H1 (cell line): ENCODE measurements at regions not wholly inside any gene's neighbourhood (a gene's known extent, or its start where the extent isn't known, plus 50 kb on each side); places are given as distances from the start of the nearest gene placed in this dataset.

ENCODE experiments used
- CTCF ChIA-PET: fragments of 300-600 bp; sonication (Branson Sonifier 250); formaldehyde crosslinking; loops from one replicate; lab custom pipeline; 2021; ENCODE audit not compliant: partially characterized antibody; lab: Charles Lee
- POLR2A ChIA-PET: fragments of 300-600 bp; sonication (Branson Sonifier 250); formaldehyde crosslinking; loops from one replicate; lab custom pipeline; 2021; ENCODE audit warnings: inconsistent platforms; ENCODE audit not compliant: partially characterized antibody; lab: Charles Lee
- DNase-seq, 2 experiments: peaks; one replicate each; pipeline versions ENCODE4 v3.0.0 to v3.0.0-alpha.2; 2010 to 2022; ENCODE audit warnings: low spot score in 2 of 2, low read depth in 1 of 2, mixed read lengths in 1 of 2
- FAIRE-seq: peaks from 2 replicates; lab custom pipeline; 2011; peaks lifted over from hg19 to GRCh38; lab: Jason Lieb, UNC
- H2AFZ ChIP-seq: 2 replicates; pipeline ENCODE4 v1.8.1; 2012; ENCODE audit warnings: low read length, inconsistent platforms
- H2AK5ac ChIP-seq: 2 replicates; pipeline ENCODE4 v1.6.1; 2013; ENCODE audit warnings: low read depth, low read length
- H2BK120ac ChIP-seq: replicated peaks from 2 replicates; pipeline ENCODE3; 2013; ENCODE audit warnings: low read depth, low read length, inconsistent platforms
- H2BK12ac ChIP-seq: 2 replicates; pipeline ENCODE4 v1.6.1; 2013; ENCODE audit warnings: low read depth, low read length
- H2BK15ac ChIP-seq: 2 replicates; pipeline ENCODE4 v1.6.1; 2013; ENCODE audit warnings: low read length
- H2BK20ac ChIP-seq: 2 replicates; pipeline ENCODE4 v1.6.1; 2013; ENCODE audit warnings: low read length
- H2BK5ac ChIP-seq: 2 replicates; pipeline ENCODE4 v1.6.1; 2013; ENCODE audit warnings: low read depth, low read length
- H3K14ac ChIP-seq: 2 replicates; pipeline ENCODE4 v1.6.1; 2013; ENCODE audit warnings: inconsistent platforms; ENCODE audit not compliant: insufficient read length
- H3K18ac ChIP-seq: 2 replicates; pipeline ENCODE4 v1.6.1; 2013; ENCODE audit warnings: low read length; ENCODE audit errors: extremely low read depth
- H3K23ac ChIP-seq: 2 replicates; pipeline ENCODE4 v1.6.1; 2013; ENCODE audit warnings: inconsistent platforms; ENCODE audit not compliant: insufficient read length
- H3K23me2 ChIP-seq: 2 replicates; pipeline ENCODE4 v1.6.1; 2013; ENCODE audit warnings: low read depth, low read length
- H3K27ac ChIP-seq: 2 replicates; pipeline ENCODE4 v1.6.1; 2011; ENCODE audit warnings: low read depth, low read length, inconsistent platforms
- H3K27me3 ChIP-seq, 4 experiments: replicated peaks in 1 of 4; 1 replicate in 1 of 4; 2 replicates in 3 of 4; pipeline versions ENCODE4 v1.6.1 to v1.8.1; 2011 to 2013; ENCODE audit warnings: low read length in 3 of 4, mild to moderate bottlenecking in 3 of 4, inconsistent platforms in 2 of 4, mixed read lengths in 2 of 4, moderate library complexity in 1 of 4; ENCODE audit not compliant: control insufficient read depth in 3 of 4, insufficient read depth in 3 of 4; ENCODE audit errors: extremely low read depth in 1 of 4
- H3K36me3 ChIP-seq, 4 experiments: 2 replicates each; pipeline versions ENCODE4 v1.6.1 to v1.8.1; 2011 to 2013; ENCODE audit warnings: mild to moderate bottlenecking in 4 of 4, low read length in 3 of 4, moderate library complexity in 2 of 4, control low read depth in 1 of 4, inconsistent platforms in 1 of 4; ENCODE audit not compliant: insufficient read depth in 4 of 4, control insufficient read depth in 2 of 4
- H3K4ac ChIP-seq: replicated peaks from 2 replicates; pipeline ENCODE3; 2013; ENCODE audit warnings: low read length, low read depth, mixed read lengths, inconsistent platforms; ENCODE audit not compliant: insufficient read length
- H3K4me1 ChIP-seq, 4 experiments: replicated peaks in 1 of 4; 1 replicate in 1 of 4; 2 replicates in 3 of 4; pipeline versions ENCODE4 v1.6.1 to v1.8.1; 2011 to 2013; ENCODE audit warnings: low read length in 3 of 4, inconsistent platforms in 2 of 4, mixed read lengths in 1 of 4; ENCODE audit not compliant: insufficient read depth in 4 of 4, control insufficient read depth in 3 of 4
- H3K4me2 ChIP-seq, 2 experiments: 2 replicates each; pipeline versions ENCODE4 v1.6.1 to v1.8.1; 2011 to 2013; ENCODE audit warnings: low read depth in 2 of 2, low read length in 2 of 2, control low read depth in 1 of 2, inconsistent platforms in 1 of 2, mild to moderate bottlenecking in 1 of 2; ENCODE audit not compliant: insufficient read depth in 1 of 2
- H3K4me3 ChIP-seq, 4 experiments: fragments of 200-600, 300-600 bp in 1 of 4; sonication (generic), shearing (Covaris generic), sonication (Bioruptor Twin) in 1 of 4; 2 replicates each; pipeline versions ENCODE4 v1.5.1 to v1.8.1; 2011 to 2016; ENCODE audit warnings: low read length in 4 of 4, low read depth in 3 of 4, control low read depth in 2 of 4, inconsistent platforms in 2 of 4, mild to moderate bottlenecking in 2 of 4, mixed read lengths in 1 of 4, moderate library complexity in 1 of 4; ENCODE audit not compliant: insufficient read depth in 2 of 4; ENCODE audit errors: extremely low read depth in 1 of 4
- H3K56ac ChIP-seq: replicated peaks from 2 replicates; pipeline ENCODE3; 2013; ENCODE audit warnings: low read depth, mild to moderate bottlenecking, mixed read lengths, low read length, inconsistent platforms; ENCODE audit not compliant: insufficient read length
- H3K79me1 ChIP-seq: 2 replicates; pipeline ENCODE4 v1.6.1; 2013; ENCODE audit warnings: low read depth, low read length, control low read depth
- H3K79me2 ChIP-seq, 2 experiments: 2 replicates each; pipeline versions ENCODE4 v1.6.1 to v1.8.1; 2012 to 2013; ENCODE audit warnings: low read length in 2 of 2, mild to moderate bottlenecking in 2 of 2, inconsistent platforms in 1 of 2; ENCODE audit not compliant: insufficient read depth in 2 of 2, control insufficient read depth in 1 of 2
- H3K9ac ChIP-seq, 4 experiments: replicated peaks in 1 of 4; 1 replicate in 1 of 4; 2 replicates in 3 of 4; pipeline versions ENCODE4 v1.6.1 to v1.8.1; 2011 to 2013; ENCODE audit warnings: low read depth in 3 of 4, low read length in 3 of 4, control low read depth in 2 of 4, mild to moderate bottlenecking in 2 of 4, moderate library complexity in 2 of 4, inconsistent platforms in 1 of 4; ENCODE audit errors: extremely low read depth in 1 of 4
- H3K9me3 ChIP-seq, 2 experiments: 2 replicates each; pipeline versions ENCODE4 v1.6.1 to v1.8.1; 2012 to 2013; ENCODE audit warnings: mild to moderate bottlenecking in 2 of 2, moderate library complexity in 2 of 2, control low read depth in 1 of 2, inconsistent platforms in 1 of 2, low read depth in 1 of 2, low read length in 1 of 2, mixed read lengths in 1 of 2; ENCODE audit not compliant: insufficient read depth in 2 of 2
- H4K20me1 ChIP-seq, 2 experiments: replicated peaks in 1 of 2; 2 replicates each; pipeline versions ENCODE3 to v1.8.1; 2011 to 2013; ENCODE audit warnings: inconsistent platforms in 2 of 2, low read length in 2 of 2, mild to moderate bottlenecking in 1 of 2; ENCODE audit not compliant: insufficient read depth in 2 of 2, control insufficient read depth in 1 of 2
- H4K5ac ChIP-seq: 2 replicates; pipeline ENCODE4 v1.6.1; 2013; ENCODE audit warnings: low read length, low read depth, mixed read lengths, inconsistent platforms; ENCODE audit not compliant: insufficient read length
- H4K8ac ChIP-seq: 2 replicates; pipeline ENCODE4 v1.8.0; 2013; ENCODE audit warnings: mild to moderate bottlenecking, moderate library complexity, low read length, inconsistent platforms; ENCODE audit not compliant: insufficient read depth; ENCODE audit errors: extremely low read depth
- H4K91ac ChIP-seq: replicated peaks from 2 replicates; pipeline ENCODE3; 2013; ENCODE audit warnings: low read length, mixed read lengths, inconsistent platforms; ENCODE audit not compliant: insufficient read length
- ASH2L ChIP-seq: fragments of 200-600, 300-600 bp; sonication (generic); IDR thresholded peaks from one replicate; pipeline ENCODE4 v1.7.1; 2017; ENCODE audit warnings: low read length
- ATF3 ChIP-seq: IDR thresholded peaks from 2 replicates; pipeline ENCODE4 v1.6.1; 2011; ENCODE audit warnings: low read depth, mild to moderate bottlenecking, low read length; ENCODE audit not compliant: insufficient read depth
- BCL11A ChIP-seq, 2 experiments: IDR thresholded peaks; one replicate each; pipeline ENCODE4 v1.6.1; 2011; ENCODE audit warnings: low read depth in 2 of 2, low read length in 2 of 2, mild to moderate bottlenecking in 2 of 2
- CHD1 ChIP-seq: IDR thresholded peaks from 2 replicates; pipeline ENCODE4 v1.6.1; 2012; ENCODE audit warnings: low read depth, low read length, improper control_type of control experiment
- EGR1 ChIP-seq: IDR thresholded peaks from 2 replicates; pipeline ENCODE4 v1.6.1; 2011; ENCODE audit warnings: low read depth, low read length, borderline replicate concordance
- GABPA ChIP-seq: IDR thresholded peaks from 2 replicates; pipeline ENCODE4 v1.6.1; 2011; ENCODE audit warnings: mild to moderate bottlenecking, low read length, moderate library complexity, borderline replicate concordance; ENCODE audit not compliant: insufficient read depth
- KDM5A ChIP-seq: fragments of 200-600 bp; IDR thresholded peaks from 2 replicates; pipeline ENCODE4 v1.7.1; 2012; ENCODE audit warnings: mild to moderate bottlenecking, low read length, inconsistent platforms, mixed read lengths
- MAFK ChIP-seq: IDR thresholded peaks from 2 replicates; pipeline ENCODE4 v1.6.1; 2012; ENCODE audit warnings: low read depth, mild to moderate bottlenecking, improper control_type of control experiment, low read length
- NRF1 ChIP-seq: IDR thresholded peaks from 2 replicates; pipeline ENCODE4 v1.6.1; 2011; ENCODE audit warnings: mild to moderate bottlenecking, low read depth, low read length, improper control_type of control experiment
- RBBP5 ChIP-seq: IDR thresholded peaks from 2 replicates; pipeline ENCODE4 v1.7.1; 2012; ENCODE audit warnings: low read depth, mild to moderate bottlenecking, inconsistent platforms, low read length, moderate library complexity, borderline replicate concordance
- SIN3A ChIP-seq, 2 experiments: IDR thresholded peaks in 1 of 2; conservative IDR thresholded peaks in 1 of 2; 2 replicates each; pipeline ENCODE4 v1.6.1; 2011 to 2012; ENCODE audit warnings: low read length in 2 of 2, improper control_type of control experiment in 1 of 2, low read depth in 1 of 2, mild to moderate bottlenecking in 1 of 2
- TAF1 ChIP-seq: IDR thresholded peaks from 2 replicates; pipeline ENCODE4 v1.6.1; 2011; ENCODE audit warnings: mild to moderate bottlenecking, low read depth, low read length
- TBP ChIP-seq: IDR thresholded peaks from 2 replicates; pipeline ENCODE4 v1.6.1; 2011; ENCODE audit warnings: low read depth, low read length, improper control_type of control experiment
- ZNF274 ChIP-seq: IDR thresholded peaks from 2 replicates; pipeline ENCODE4 v1.7.0; 2012; ENCODE audit warnings: low read length, borderline replicate concordance; ENCODE audit errors: extremely low read depth
- WGBS, 2 experiments: shearing (Covaris generic) in 1 of 2; methylation state at CpG; one replicate each; pipeline versions ENCODE4 v1.1.6 to v1.1.7; 2013 to 2015; ENCODE audit warnings: low lambda C conversion rate in 2 of 2, mixed read lengths in 2 of 2, inconsistent platforms in 1 of 2, low coverage in 1 of 2, missing lambda C conversion rate in 1 of 2; ENCODE audit not compliant: insufficient replicate concordance in 2 of 2, insufficient coverage in 1 of 2, insufficient read length in 1 of 2; ENCODE audit errors: extremely low coverage in 1 of 2, missing lambda C conversion rate in 1 of 2; 5-methylcytosine and 5-hydroxymethylcytosine counted together

DNA sequence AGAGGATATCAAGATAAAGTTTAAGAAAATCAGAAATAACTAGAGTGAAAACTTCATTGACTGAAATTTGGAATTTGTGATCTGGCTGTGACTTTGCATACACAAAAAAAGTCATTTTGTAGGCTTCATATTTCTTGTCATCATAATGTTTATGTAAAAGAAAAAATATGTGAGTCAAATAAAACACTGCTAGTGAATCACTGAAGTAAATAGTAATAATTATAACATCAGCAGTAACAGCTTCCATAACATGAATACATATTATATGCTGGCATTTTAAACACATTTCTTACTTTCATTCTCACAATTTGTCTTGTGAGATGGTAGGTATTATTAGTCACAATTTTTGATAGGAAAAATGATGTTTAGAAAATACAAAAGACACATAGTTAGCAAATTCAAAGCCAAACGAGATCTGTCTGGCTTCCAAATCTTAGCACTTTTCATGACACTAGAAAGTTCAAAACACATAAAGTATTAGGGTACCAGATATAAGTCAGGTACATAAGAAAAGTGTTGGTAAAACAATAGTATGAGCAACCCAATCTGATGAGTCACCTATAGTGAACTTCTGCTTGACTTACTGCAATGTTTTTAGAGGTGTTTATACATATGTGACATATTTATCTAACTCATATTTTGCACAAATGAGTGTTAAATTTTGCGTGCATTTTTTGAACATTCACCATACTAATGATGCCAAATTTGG is 241.0 kb upstream of the SNX7 start:
- ChIA-PET CTCF (no interaction called here), POLR2A (no interaction called here)
- H3K79me2 ChIP-seq, result no peaks in the 10 kb centered on the region
- H2BK15ac ChIP-seq, result no peak overlapping the region
- H3K4me2 ChIP-seq, result no peak overlapping the region
- no peak overlapping the region for H3K18ac ChIP-seq
- H3K56ac ChIP-seq, result no peak overlapping the region
- 40% methylated on average over 2 of the region's 2 CpGs; no CpG with 5 or more reads in 1 of the 2 experiments for WGBS, 2 experiments
- no peaks in the 10 kb centered on the region for H3K4me1 ChIP-seq
- H3K79me1 ChIP-seq, result no peaks in the 10 kb centered on the region
- H3K4me3 ChIP-seq, result no peak overlapping the region
- H3K27ac ChIP-seq, result no peak overlapping the region
- H2BK12ac ChIP-seq, result no peak overlapping the region
- H2AFZ ChIP-seq, result no peak overlapping the region
- H3K23me2 ChIP-seq, result no peaks in the 10 kb centered on the region
- no peak overlapping the region for H4K91ac ChIP-seq
- no peak overlapping the region for H3K14ac ChIP-seq
- no peaks in the 10 kb centered on the region for H3K27me3 ChIP-seq
- no peak overlapping the region for H4K5ac ChIP-seq
- H3K4ac ChIP-seq, result no peak overlapping the region
- H2AK5ac ChIP-seq, result no peak overlapping the region
- no peak overlapping the region for H4K8ac ChIP-seq
- H4K20me1 ChIP-seq, result no peaks in the 10 kb centered on the region
- no peak overlapping the region for H2BK5ac ChIP-seq
- H3K36me3 ChIP-seq, result no peaks in the 10 kb centered on the region
- DNase-seq (no peak), FAIRE-seq (no peak)
- no peak overlapping the region for H3K9ac ChIP-seq
- no peak overlapping the region for H2BK120ac ChIP-seq
- no peak overlapping the region for H2BK20ac ChIP-seq
- no peak overlapping the region for H3K23ac ChIP-seq
- H3K9me3 ChIP-seq, result no peaks in the 10 kb centered on the region
- TF ChIP-seq EGR1, result no peak
- no peak for TF ChIP-seq MAFK
- no peak for TF ChIP-seq KDM5A
- TF ChIP-seq SIN3A (conservative IDR thresholded peaks at IDR 0.05 in 1 of 2, IDR thresholded peaks at IDR 0.05 in 1 of 2; ENCODE audit: low read depth in 1 of 2, low read length in 2 of 2), result no peak
- no peak for TF ChIP-seq CHD1
- TF ChIP-seq TBP, result no peak
- TF ChIP-seq TAF1, result no peak
- TF ChIP-seq ZNF274, result no peak
- no peak for TF ChIP-seq ASH2L
- TF ChIP-seq ATF3, result no peak
- no peak for TF ChIP-seq NRF1
- TF ChIP-seq RBBP5, result no peak
- TF ChIP-seq BCL11A (IDR thresholded peaks at IDR 0.05; ENCODE audit: low read depth in 2 of 2, low read length in 2 of 2), result no peak
- TF ChIP-seq GABPA, result no peak
